ENCODE measurements at regions not wholly inside any gene's neighbourhood (a gene's known extent, or its start where the extent isn't known, plus 50 kb on each side); places are given as distances from the start of the nearest gene placed in this dataset.

DNA sequence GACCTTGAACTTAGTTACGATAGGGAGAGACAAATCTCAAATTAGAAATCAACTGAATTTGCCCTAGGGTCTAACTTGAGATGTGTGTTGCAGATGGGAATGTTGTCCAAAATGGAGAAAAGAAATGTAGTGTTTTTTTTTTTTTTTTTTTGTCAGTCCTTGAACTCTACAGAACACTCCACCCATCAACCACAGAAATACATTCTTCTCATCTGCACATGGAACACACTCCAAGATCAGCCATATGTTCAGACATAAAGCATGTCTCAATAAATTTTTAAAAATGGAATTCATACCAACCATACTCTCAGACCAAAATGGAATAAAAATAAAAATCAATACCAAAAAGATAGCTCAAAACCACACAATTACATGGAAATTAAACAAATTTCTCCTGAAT is 526.5 kb downstream of the FBXO15 start:
- TF ChIP-seq, protein P1, sequence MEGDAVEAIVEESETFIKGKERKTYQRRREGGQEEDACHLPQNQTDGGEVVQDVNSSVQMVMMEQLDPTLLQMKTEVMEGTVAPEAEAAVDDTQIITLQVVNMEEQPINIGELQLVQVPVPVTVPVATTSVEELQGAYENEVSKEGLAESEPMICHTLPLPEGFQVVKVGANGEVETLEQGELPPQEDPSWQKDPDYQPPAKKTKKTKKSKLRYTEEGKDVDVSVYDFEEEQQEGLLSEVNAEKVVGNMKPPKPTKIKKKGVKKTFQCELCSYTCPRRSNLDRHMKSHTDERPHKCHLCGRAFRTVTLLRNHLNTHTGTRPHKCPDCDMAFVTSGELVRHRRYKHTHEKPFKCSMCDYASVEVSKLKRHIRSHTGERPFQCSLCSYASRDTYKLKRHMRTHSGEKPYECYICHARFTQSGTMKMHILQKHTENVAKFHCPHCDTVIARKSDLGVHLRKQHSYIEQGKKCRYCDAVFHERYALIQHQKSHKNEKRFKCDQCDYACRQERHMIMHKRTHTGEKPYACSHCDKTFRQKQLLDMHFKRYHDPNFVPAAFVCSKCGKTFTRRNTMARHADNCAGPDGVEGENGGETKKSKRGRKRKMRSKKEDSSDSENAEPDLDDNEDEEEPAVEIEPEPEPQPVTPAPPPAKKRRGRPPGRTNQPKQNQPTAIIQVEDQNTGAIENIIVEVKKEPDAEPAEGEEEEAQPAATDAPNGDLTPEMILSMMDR (IDR thresholded peaks at IDR 0.05) = no peak
- TF ChIP-seq ZFX (IDR thresholded peaks at IDR 0.05; ENCODE audit: borderline replicate concordance) = no peak

Measured in 22Rv1 (cell line).